Mesenchymal stem cell (in vitro differentiated cells and primary cell): ENCODE measurements at regions not wholly inside any gene's neighbourhood (a gene's known extent, or its start where the extent isn't known, plus 50 kb on each side); places are given as distances from the start of the nearest gene placed in this dataset.

ENCODE experiments used
- DNase-seq: peaks from one replicate; pipeline ENCODE4 v3.0.0-alpha.2; 2013
- H2AFZ ChIP-seq: one replicate; pipeline ENCODE4 v1.6.1; 2013; ENCODE audit warnings: low read depth, mild to moderate bottlenecking, control low read depth, inconsistent platforms, low read length, moderate library complexity
- H2AK5ac ChIP-seq: 2 replicates; pipeline ENCODE4 v1.6.1; 2013; ENCODE audit warnings: low read length, moderate library complexity, mild to moderate bottlenecking, inconsistent platforms; ENCODE audit not compliant: severe bottlenecking
- H2BK120ac ChIP-seq: one replicate; pipeline ENCODE4 v1.6.1; 2013; ENCODE audit warnings: low read depth, mild to moderate bottlenecking, inconsistent platforms, low read length, moderate library complexity
- H2BK12ac ChIP-seq, 2 experiments: one replicate each; pipeline ENCODE4 v1.6.1; 2013; ENCODE audit warnings: inconsistent platforms in 2 of 2, low read length in 2 of 2, mild to moderate bottlenecking in 2 of 2, moderate library complexity in 2 of 2, control low read depth in 1 of 2
- H2BK15ac ChIP-seq: one replicate; pipeline ENCODE4 v1.6.1; 2013; ENCODE audit warnings: mild to moderate bottlenecking, low read depth, inconsistent platforms; ENCODE audit not compliant: poor library complexity, severe bottlenecking
- H2BK5ac ChIP-seq: 2 replicates; pipeline ENCODE4 v1.6.1; 2013; ENCODE audit warnings: low read depth, mild to moderate bottlenecking, low read length, control low read depth, inconsistent platforms; ENCODE audit not compliant: poor library complexity, severe bottlenecking
- H3K14ac ChIP-seq, 2 experiments: one replicate each; pipeline ENCODE4 v1.6.1; 2013; ENCODE audit warnings: inconsistent platforms in 2 of 2, low read length in 2 of 2, control low read depth in 1 of 2, mild to moderate bottlenecking in 1 of 2, moderate library complexity in 1 of 2
- H3K18ac ChIP-seq, 2 experiments: one replicate each; pipeline ENCODE4 v1.6.1; 2013; ENCODE audit warnings: inconsistent platforms in 2 of 2, low read length in 2 of 2, control low read depth in 1 of 2, low read depth in 1 of 2, mild to moderate bottlenecking in 1 of 2
- H3K23ac ChIP-seq, 2 experiments: one replicate each; pipeline ENCODE4 v1.6.1; 2013; ENCODE audit warnings: inconsistent platforms in 2 of 2, low read length in 2 of 2, mild to moderate bottlenecking in 2 of 2, moderate library complexity in 2 of 2, control low read depth in 1 of 2
- H3K27ac ChIP-seq: 2 replicates; pipeline ENCODE4 v1.5.1; 2013; ENCODE audit warnings: mild to moderate bottlenecking, moderate library complexity, low read length, control low read depth, inconsistent platforms; ENCODE audit not compliant: poor library complexity, severe bottlenecking
- H3K27me3 ChIP-seq, 2 experiments: 2 replicates each; pipeline versions ENCODE4 v1.6.1 to v1.7.0; 2013; ENCODE audit warnings: low read length in 2 of 2, mild to moderate bottlenecking in 2 of 2, moderate library complexity in 2 of 2, control low read depth in 1 of 2, inconsistent platforms in 1 of 2; ENCODE audit not compliant: control insufficient read depth in 1 of 2, insufficient read depth in 1 of 2
- H3K36me3 ChIP-seq, 2 experiments: 2 replicates each; pipeline versions ENCODE4 v1.6.1 to v1.7.0; 2013; ENCODE audit warnings: low read length in 2 of 2, control low read depth in 1 of 2, inconsistent platforms in 1 of 2, low read depth in 1 of 2, mild to moderate bottlenecking in 1 of 2; ENCODE audit not compliant: insufficient read depth in 2 of 2, control insufficient read depth in 1 of 2
- H3K4ac ChIP-seq, 2 experiments: one replicate each; pipeline ENCODE4 v1.6.1; 2013; ENCODE audit warnings: inconsistent platforms in 2 of 2, low read length in 2 of 2, mild to moderate bottlenecking in 2 of 2, moderate library complexity in 2 of 2, control low read depth in 1 of 2, low read depth in 1 of 2
- H3K4me1 ChIP-seq: 2 replicates; pipeline ENCODE4 v1.6.1; 2013; ENCODE audit warnings: low read depth, low read length, control low read depth; ENCODE audit not compliant: control insufficient read depth, insufficient read depth
- H3K4me2 ChIP-seq: 2 replicates; pipeline ENCODE4 v1.6.1; 2013; ENCODE audit warnings: low read length, mild to moderate bottlenecking, inconsistent platforms; ENCODE audit not compliant: poor library complexity, severe bottlenecking
- H3K4me3 ChIP-seq, 2 experiments: 2 replicates each; pipeline versions ENCODE4 v1.5.1 to v1.7.0; 2013; ENCODE audit warnings: low read length in 2 of 2, mild to moderate bottlenecking in 2 of 2, control low read depth in 1 of 2, low read depth in 1 of 2; ENCODE audit not compliant: insufficient read depth in 1 of 2
- H3K79me1 ChIP-seq: replicated peaks from 2 replicates; pipeline ENCODE4 v1.6.1; 2013; ENCODE audit warnings: mild to moderate bottlenecking, control low read depth, low read length, inconsistent platforms; ENCODE audit not compliant: poor library complexity, severe bottlenecking
- H3K9ac ChIP-seq: 2 replicates; pipeline ENCODE4 v1.7.0; 2013; ENCODE audit warnings: mild to moderate bottlenecking, low read length, moderate library complexity
- H3K9me3 ChIP-seq: 2 replicates; pipeline ENCODE4 v1.7.0; 2013; ENCODE audit warnings: mild to moderate bottlenecking, low read length; ENCODE audit not compliant: control insufficient read depth
- H4K8ac ChIP-seq: one replicate; pipeline ENCODE4 v1.6.1; 2013; ENCODE audit warnings: inconsistent platforms, mild to moderate bottlenecking, low read length, moderate library complexity
- H4K91ac ChIP-seq: one replicate; pipeline ENCODE4 v1.6.1; 2013; ENCODE audit warnings: mild to moderate bottlenecking, low read length, inconsistent platforms
- WGBS: methylation state at CpG from one replicate; pipeline ENCODE4 v1.1.7; 2013; ENCODE audit warnings: mixed read lengths; 5-methylcytosine and 5-hydroxymethylcytosine counted together

GRCh38 chr18:21958707-21959450 lies 210.5 kb upstream of the GATA6 start:
- Histone ChIP-seq H2BK12ac (no peak overlapping the region), H3K4me2 (no peak overlapping the region), H2BK15ac (no peak overlapping the region), H3K79me1 (no peaks in the 10 kb centered on the region), H3K36me3 (no peaks in the 10 kb centered on the region), H4K91ac (no peak overlapping the region), H3K23ac (no peak overlapping the region), H3K4me1 (no peaks in the 10 kb centered on the region), H3K27ac (no peak overlapping the region), H2BK120ac (no peak overlapping the region), H3K14ac (no peak overlapping the region), H3K9me3 (peaks cover 7% of the 10 kb centered on the region), H3K4ac (no peak overlapping the region), H2AFZ (no peak overlapping the region), H3K18ac (no peak overlapping the region), H4K8ac (no peak overlapping the region), H2BK5ac (no peak overlapping the region), H3K9ac (no peak overlapping the region), H2AK5ac (no peak overlapping the region), H3K27me3 (peaks cover 8 to 58% of the 10 kb centered on the region in 2 experiments), H3K4me3 (no peak overlapping the region)
- DNase-seq = no peak
- 92% methylated on average over 5 of the region's 5 CpGs for WGBS

GRCh38 chr18:21960189-21960588 lies 209.2 kb upstream of the GATA6 start:
- Histone ChIP-seq H4K91ac (no peak overlapping the region), H3K4ac (no peak overlapping the region), H3K4me1 (no peaks in the 10 kb centered on the region), H3K4me3 (no peak overlapping the region), H3K18ac (no peak overlapping the region), H3K27ac (no peak overlapping the region), H3K4me2 (no peak overlapping the region), H3K9me3 (no peaks in the 10 kb centered on the region), H2AFZ (no peak overlapping the region), H2BK5ac (no peak overlapping the region), H3K79me1 (no peaks in the 10 kb centered on the region), H3K36me3 (no peaks in the 10 kb centered on the region), H2BK15ac (no peak overlapping the region), H3K9ac (no peak overlapping the region), H3K23ac (no peak overlapping the region), H2BK120ac (no peak overlapping the region), H3K14ac (no peak overlapping the region), H2BK12ac (no peak overlapping the region), H2AK5ac (no peak overlapping the region), H3K27me3 (peaks cover 8 to 53% of the 10 kb centered on the region in 2 experiments), H4K8ac (no peak overlapping the region)
- no peak for DNase-seq
- WGBS = 85% methylated on average over 8 of the region's 8 CpGs

GRCh38 chr18:21963336-21963735 lies 206.1 kb upstream of the GATA6 start:
- H2BK15ac ChIP-seq = no peak overlapping the region
- WGBS = 96% methylated on average over 3 of the region's 5 CpGs
- H3K9me3 ChIP-seq = no peaks in the 10 kb centered on the region
- no peak overlapping the region for H3K23ac ChIP-seq
- H3K14ac ChIP-seq = no peak overlapping the region
- H3K9ac ChIP-seq = no peak overlapping the region
- no peak overlapping the region for H2BK12ac ChIP-seq
- no peak overlapping the region for H3K4me2 ChIP-seq
- no peaks in the 10 kb centered on the region for H3K4me1 ChIP-seq
- no peak overlapping the region for H3K18ac ChIP-seq
- no peak overlapping the region for H4K8ac ChIP-seq
- H2BK5ac ChIP-seq = no peak overlapping the region
- DNase-seq = no peak
- no peak overlapping the region for H3K4ac ChIP-seq
- H2AFZ ChIP-seq = no peak overlapping the region
- no peak overlapping the region for H2AK5ac ChIP-seq
- H3K4me3 ChIP-seq = no peak overlapping the region
- no peak overlapping the region for H2BK120ac ChIP-seq
- H4K91ac ChIP-seq = no peak overlapping the region
- no peak overlapping the region for H3K27ac ChIP-seq
- H3K36me3 ChIP-seq = no peaks in the 10 kb centered on the region
- H3K27me3 ChIP-seq = peaks cover 5 to 33% of the 10 kb centered on the region in 2 experiments
- no peaks in the 10 kb centered on the region for H3K79me1 ChIP-seq

GRCh38 chr18:21968338-21968737 lies 201.1 kb upstream of the GATA6 start:
- no peaks in the 10 kb centered on the region for H3K36me3 ChIP-seq
- peaks cover 4% of the 10 kb centered on the region for H3K4me1 ChIP-seq
- DNase-seq = no peak
- H3K4ac ChIP-seq = no peak overlapping the region
- no peak overlapping the region for H2BK15ac ChIP-seq
- no peak overlapping the region for H3K23ac ChIP-seq
- no peaks in the 10 kb centered on the region for H3K79me1 ChIP-seq
- no peak overlapping the region for H3K9ac ChIP-seq
- no peak overlapping the region for H3K14ac ChIP-seq
- H3K4me2 ChIP-seq = no peak overlapping the region
- no peaks in the 10 kb centered on the region for H3K9me3 ChIP-seq
- H3K27ac ChIP-seq = no peak overlapping the region
- H2BK5ac ChIP-seq = no peak overlapping the region
- no peak overlapping the region for H4K8ac ChIP-seq
- 95% methylated on average over 4 of the region's 4 CpGs for WGBS
- no peak overlapping the region for H3K18ac ChIP-seq
- no peak overlapping the region for H2BK120ac ChIP-seq
- no peak overlapping the region for H2AK5ac ChIP-seq
- H3K27me3 ChIP-seq = peaks cover 0 to 7% of the 10 kb centered on the region in 2 experiments
- no peak overlapping the region for H3K4me3 ChIP-seq
- no peak overlapping the region for H2AFZ ChIP-seq
- no peak overlapping the region for H4K91ac ChIP-seq
- no peak overlapping the region for H2BK12ac ChIP-seq
